ENCODE measurements at regions not wholly inside any gene's neighbourhood (a gene's known extent, or its start where the extent isn't known, plus 50 kb on each side); places are given as distances from the start of the nearest gene placed in this dataset.
A peak's percentile ranks its signal among the peaks of the same experiment; 100 is the strongest.

GRCh38 chr12:27191531-27191930, 52.6 kb upstream of the STK38L start:
- intact Hi-C loops (cut with DNase I) = no loop called here
- Histone ChIP-seq H3K9me3 (no peaks in the 10 kb centered on the region), H3K4me3 (no peak overlapping the region), H3K4me1 (peaks cover 10% of the 10 kb centered on the region), H3K27me3 (ENCODE audit: low read depth) (no peaks in the 10 kb centered on the region), H3K36me3 (no peaks in the 10 kb centered on the region), H3K27ac (peak overlapping the region; percentile 46)
- ATAC-seq = no peak
- no peak for DNase-seq
- no peak for TF ChIP-seq CTCF (IDR thresholded peaks at IDR 0.05)

- H3K4me1 ChIP-seq = peaks cover 10% of the 10 kb centered on the region
- H3K27ac ChIP-seq = no peak overlapping the region
- H3K36me3 ChIP-seq = no peaks in the 10 kb centered on the region
- DNase-seq (no peak), ATAC-seq (no peak)
- H3K27me3 ChIP-seq (ENCODE audit: low read depth) = no peaks in the 10 kb centered on the region
- H3K4me3 ChIP-seq = no peak overlapping the region
- no peak for TF ChIP-seq CTCF (IDR thresholded peaks at IDR 0.05)
- intact Hi-C loops (cut with DNase I) = no loop called here
- H3K9me3 ChIP-seq = no peaks in the 10 kb centered on the region
Observed at GRCh38 chr12:27192118-27192802, 51.8 kb upstream of the STK38L start.

GRCh38 chr12:27193106-27193505, 51.0 kb upstream of the STK38L start:
- intact Hi-C loops (cut with DNase I) = no loop called here
- no peak for DNase-seq
- peak in 1 of 2 donors; percentile 29 for ATAC-seq
- H3K9me3 ChIP-seq = no peaks in the 10 kb centered on the region
- TF ChIP-seq CTCF (IDR thresholded peaks at IDR 0.05) = no peak
- H3K27ac ChIP-seq = no peak overlapping the region
- no peaks in the 10 kb centered on the region for H3K27me3 ChIP-seq (ENCODE audit: low read depth)
- H3K4me3 ChIP-seq = no peak overlapping the region
- peaks cover 10% of the 10 kb centered on the region for H3K4me1 ChIP-seq
- no peaks in the 10 kb centered on the region for H3K36me3 ChIP-seq

GRCh38 chr12:27193854-27194544, 50.1 kb upstream of the STK38L start:
- Histone ChIP-seq H3K4me3 (no peak overlapping the region), H3K27ac (no peak overlapping the region), H3K9me3 (no peaks in the 10 kb centered on the region), H3K27me3 (ENCODE audit: low read depth) (no peaks in the 10 kb centered on the region), H3K36me3 (no peaks in the 10 kb centered on the region), H3K4me1 (peaks cover 10% of the 10 kb centered on the region)
- DNase-seq (no peak), ATAC-seq (peak; percentile 41 to 55)
- TF ChIP-seq CTCF (IDR thresholded peaks at IDR 0.05) = no peak
- intact Hi-C loops (cut with DNase I) = no loop called here

Data from lower lobe of right lung (tissue), 2 donors.